GM12892 (cell line): ENCODE measurements at regions not wholly inside any gene's neighbourhood (a gene's known extent, or its start where the extent isn't known, plus 50 kb on each side); places are given as distances from the start of the nearest gene placed in this dataset.
"Not testable (repeated sequence)": the region's sequence is repeated elsewhere in the genome, so short reads cannot be mapped to it uniquely, and the experiment has no call there.

Source experiments
- DNase-seq: peaks from one replicate; pipeline ENCODE4 v3.0.0; 2011; ENCODE audit not compliant: insufficient read length
- FAIRE-seq: peaks from 2 replicates; lab custom pipeline; 2011; peaks lifted over from hg19 to GRCh38; lab: Jason Lieb, UNC
- POLR2A ChIP-seq: IDR thresholded peaks from 2 replicates; pipeline ENCODE4 v1.6.1; 2011; ENCODE audit warnings: low read depth, low read length, control low read depth
- POLR2AphosphoS5 ChIP-seq: IDR thresholded peaks from 2 replicates; pipeline ENCODE4 v1.6.1; 2011; ENCODE audit warnings: low read depth, low read length, control low read depth
- TAF1 ChIP-seq: IDR thresholded peaks from 2 replicates; pipeline ENCODE4 v1.6.1; 2011; ENCODE audit warnings: low read depth, mild to moderate bottlenecking, control low read depth, low read length, borderline replicate concordance

DNA sequence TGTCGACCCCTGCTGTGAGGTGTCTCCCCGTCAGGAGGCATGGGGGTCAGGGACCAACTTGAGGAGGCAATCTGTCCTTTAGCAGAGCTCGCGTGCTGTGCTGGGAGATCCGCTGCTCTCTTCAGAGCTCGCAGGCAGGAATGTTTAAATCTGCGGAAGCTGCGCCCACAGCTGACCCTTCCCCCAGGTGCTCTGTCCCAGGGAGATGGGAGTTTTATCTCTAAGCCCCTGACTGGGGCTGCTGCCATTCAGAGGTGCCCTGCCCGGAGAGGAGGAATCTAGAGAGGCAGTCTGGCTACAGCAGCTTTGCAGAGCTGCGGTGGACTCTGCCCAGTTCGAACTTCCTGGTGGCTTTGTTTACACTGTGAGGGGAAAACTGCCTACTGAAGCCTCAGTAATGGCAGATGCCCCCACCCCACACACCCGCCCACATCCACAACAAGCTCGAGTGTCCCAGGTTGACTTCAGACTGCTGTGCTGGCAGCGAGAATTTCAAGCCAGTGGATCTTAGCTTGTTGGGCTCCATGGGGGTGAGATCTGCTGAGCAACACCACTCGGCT, 133.1 kb downstream of the CENPC start:
- FAIRE-seq, DNase-seq: not testable (repeated sequence)

DNA sequence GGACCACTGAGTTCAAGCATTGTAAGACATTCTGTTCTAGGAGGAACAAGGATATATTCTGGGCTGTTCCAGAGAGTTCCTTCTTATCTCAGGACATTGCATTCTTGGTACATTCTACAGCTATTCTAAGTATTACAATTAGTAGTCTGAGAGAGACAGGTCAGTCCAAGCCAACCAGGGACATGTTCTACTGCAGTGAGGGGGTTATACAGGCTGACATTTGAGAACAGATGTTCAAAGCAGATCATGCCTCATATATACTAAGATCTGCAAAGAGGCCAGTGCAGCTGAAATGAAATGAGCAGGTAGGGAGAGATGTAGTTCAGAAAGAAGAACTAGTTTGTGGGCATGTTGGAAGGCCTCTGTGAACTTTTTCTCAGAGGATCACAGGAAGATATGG, 142.0 kb downstream of the CENPC start:
- DNase-seq = no peak
- FAIRE-seq = no peak
- TF ChIP-seq TAF1 (no peak), POLR2A (no peak), POLR2AphosphoS5 (no peak)

DNA sequence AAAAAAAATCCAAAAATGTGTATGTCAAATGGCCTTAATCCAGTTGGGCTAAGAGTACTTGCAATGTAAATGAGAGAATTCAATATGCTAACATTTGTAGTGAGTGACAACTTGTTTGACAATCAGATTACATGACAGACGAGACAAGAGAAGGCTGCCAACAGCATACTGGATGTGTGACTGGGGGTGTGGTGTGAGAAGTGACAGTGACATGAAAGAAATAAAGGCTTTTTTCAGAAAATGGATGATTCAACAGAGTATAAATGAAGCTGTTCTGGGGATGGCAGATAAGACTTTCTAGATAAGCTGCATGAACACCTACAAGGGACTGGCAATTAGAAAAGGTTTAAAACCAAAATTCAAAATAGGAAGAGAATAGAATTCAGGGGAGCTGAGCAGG, 143.4 kb downstream of the CENPC start:
- FAIRE-seq = no peak
- TF ChIP-seq TAF1 = no peak
- TF ChIP-seq POLR2A = no peak
- no peak for TF ChIP-seq POLR2AphosphoS5
- no peak for DNase-seq

DNA sequence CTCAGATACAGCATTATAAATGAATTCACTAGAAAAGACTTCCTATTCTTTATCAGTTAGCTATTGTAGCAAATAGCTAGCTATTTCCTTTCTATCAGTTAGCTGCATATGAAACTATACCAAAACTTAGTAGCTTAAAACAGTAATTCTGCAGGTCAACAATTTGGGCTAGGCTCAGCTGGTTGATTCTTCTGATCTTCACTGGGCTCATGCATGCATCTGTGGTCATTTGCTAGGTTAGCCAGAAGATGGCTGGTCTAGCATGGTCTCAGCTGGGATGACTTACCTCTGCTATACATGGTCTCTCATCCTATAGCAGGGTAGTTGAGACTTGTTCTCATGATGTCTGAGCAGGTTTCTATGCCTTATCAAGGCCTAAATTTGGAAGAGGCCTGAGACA, 147.4 kb downstream of the CENPC start:
- DNase-seq (no peak), FAIRE-seq (no peak)
- TF ChIP-seq POLR2AphosphoS5 (no peak), POLR2A (no peak), TAF1 (no peak)

DNA sequence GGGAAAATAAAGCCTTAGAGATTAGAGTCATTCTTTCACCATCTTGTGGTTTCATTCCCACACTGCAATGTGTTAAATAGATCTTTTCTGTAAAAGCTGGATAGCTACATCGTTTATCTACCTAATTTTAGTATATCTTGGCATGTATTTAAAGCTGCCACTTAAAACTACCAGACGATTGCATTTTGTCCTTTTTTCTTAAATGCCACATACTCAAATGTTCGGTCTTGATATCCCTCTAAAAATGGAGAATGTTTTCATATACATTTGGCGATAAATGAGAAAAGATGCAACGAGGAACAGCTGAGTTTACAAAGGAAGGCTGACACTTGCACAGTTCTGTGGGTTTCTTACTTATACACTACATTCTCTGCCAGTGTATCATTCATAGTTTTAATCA, 148.3 kb downstream of the CENPC start:
- TF ChIP-seq TAF1 (no peak), POLR2AphosphoS5 (no peak), POLR2A (no peak)
- DNase-seq = no peak
- no peak for FAIRE-seq

DNA sequence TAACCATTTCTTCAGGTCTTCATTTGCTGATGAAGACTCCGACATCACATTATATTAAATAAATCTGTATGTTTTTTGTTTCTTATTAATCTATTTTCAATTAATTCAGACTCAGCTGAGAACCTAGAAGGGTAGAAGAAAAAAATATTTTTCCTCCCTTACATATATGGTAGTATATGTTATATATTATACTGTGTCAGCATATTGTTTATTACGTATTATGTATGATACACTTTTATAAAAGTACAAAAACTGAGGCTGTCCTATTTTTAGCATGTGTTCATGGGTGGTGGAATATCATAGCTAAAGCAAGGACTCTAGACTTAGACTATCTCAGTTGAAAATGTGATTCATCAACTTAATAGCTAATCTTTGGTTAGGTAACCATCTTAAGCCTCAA, 149.3 kb downstream of the CENPC start:
- no peak for TF ChIP-seq POLR2A
- no peak for TF ChIP-seq TAF1
- TF ChIP-seq POLR2AphosphoS5 = no peak
- DNase-seq (no peak), FAIRE-seq (no peak)

DNA sequence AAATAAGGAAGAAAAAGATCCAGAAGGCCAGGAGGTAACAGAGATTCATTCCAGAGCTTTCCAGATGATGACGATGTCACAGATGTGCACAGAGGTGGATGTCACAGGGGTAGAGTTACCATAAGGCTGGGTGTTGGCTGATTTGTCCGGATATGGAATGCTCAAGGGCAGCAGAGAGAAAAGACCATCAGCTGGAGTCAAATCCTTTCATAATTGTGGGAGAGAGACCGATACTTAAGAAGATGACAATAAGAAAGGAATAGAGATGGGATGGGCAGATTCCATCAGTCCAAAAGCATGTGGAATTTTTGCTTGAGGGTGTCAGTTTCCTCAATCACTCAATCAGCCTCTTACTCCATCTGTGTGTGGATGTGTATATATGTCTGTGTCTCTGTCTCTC, 150.4 kb downstream of the CENPC start:
- DNase-seq (no peak), FAIRE-seq (no peak)
- TF ChIP-seq POLR2AphosphoS5 = no peak
- TF ChIP-seq POLR2A = no peak
- TF ChIP-seq TAF1 = no peak

DNA sequence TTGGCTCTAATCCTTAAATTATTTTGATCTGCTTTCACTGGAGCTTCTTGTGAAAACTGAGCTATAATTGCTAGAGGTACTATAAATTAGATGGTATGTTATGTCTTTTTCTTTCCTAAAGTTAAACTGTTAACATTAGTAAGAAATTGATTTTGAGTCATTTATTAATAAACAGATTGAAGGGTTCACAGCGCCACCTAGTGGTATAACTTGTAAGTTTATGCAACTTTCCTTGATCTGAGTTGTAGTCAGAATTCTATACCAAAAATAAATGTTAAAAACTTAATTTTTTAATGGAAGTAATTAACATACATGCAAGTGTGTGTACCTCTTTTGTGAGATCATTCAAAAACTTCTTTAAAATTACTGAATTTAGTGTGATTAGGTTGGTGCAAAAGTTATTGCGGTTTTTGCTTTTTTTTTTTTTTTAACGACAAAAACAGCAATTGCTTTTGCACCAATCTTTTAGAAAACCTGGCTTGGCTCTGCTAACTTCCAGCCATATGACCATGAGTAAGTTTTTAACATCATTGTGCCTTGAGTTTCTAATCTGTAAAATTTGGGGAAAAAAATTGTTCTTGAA, 151.5 kb downstream of the CENPC start:
- FAIRE-seq = no peak
- TF ChIP-seq POLR2AphosphoS5 (no peak), TAF1 (no peak), POLR2A (no peak)
- no peak for DNase-seq

DNA sequence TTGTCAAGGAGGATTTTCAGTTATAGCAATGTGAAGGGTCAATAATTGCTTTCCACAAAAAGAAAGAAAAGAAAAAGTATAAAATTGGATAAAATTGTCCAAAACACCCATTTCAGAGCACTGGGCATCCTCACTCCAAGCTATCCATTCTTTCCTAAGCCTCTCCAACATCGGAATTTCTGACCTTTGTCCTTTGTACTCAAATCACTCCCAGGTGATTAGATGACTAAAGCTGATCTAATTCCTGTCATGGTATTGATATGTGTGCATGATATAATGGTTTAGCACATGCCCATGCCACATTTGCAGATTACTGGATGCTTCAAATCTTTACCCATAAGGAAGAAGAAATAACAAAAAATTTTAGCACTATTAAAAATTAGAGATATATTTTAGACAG, 152.3 kb downstream of the CENPC start:
- FAIRE-seq (no peak), DNase-seq (no peak)
- TF ChIP-seq POLR2AphosphoS5 (no peak), TAF1 (no peak), POLR2A (no peak)

DNA sequence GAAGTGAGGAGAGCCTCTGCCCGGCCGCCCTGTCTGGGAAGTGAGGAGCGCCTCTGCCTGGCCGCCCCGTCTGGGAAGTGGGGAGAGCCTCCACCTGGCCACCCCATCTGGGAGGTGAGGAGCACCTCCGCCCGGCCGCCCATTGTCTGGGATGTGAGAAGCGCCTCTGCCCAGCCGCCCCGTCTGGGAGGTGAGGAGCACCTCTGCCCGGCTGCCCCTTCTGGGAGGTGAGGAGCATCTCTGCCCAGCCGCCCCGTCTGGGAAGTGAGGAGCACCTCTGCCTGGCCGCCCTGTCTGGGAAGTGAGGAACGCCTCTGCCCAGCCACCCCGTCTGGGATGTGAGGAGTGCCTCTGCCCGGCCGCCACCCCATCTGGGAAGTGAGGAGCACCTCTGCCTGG, 163.9 kb downstream of the CENPC start:
- not testable (repeated sequence) for FAIRE-seq, DNase-seq

DNA sequence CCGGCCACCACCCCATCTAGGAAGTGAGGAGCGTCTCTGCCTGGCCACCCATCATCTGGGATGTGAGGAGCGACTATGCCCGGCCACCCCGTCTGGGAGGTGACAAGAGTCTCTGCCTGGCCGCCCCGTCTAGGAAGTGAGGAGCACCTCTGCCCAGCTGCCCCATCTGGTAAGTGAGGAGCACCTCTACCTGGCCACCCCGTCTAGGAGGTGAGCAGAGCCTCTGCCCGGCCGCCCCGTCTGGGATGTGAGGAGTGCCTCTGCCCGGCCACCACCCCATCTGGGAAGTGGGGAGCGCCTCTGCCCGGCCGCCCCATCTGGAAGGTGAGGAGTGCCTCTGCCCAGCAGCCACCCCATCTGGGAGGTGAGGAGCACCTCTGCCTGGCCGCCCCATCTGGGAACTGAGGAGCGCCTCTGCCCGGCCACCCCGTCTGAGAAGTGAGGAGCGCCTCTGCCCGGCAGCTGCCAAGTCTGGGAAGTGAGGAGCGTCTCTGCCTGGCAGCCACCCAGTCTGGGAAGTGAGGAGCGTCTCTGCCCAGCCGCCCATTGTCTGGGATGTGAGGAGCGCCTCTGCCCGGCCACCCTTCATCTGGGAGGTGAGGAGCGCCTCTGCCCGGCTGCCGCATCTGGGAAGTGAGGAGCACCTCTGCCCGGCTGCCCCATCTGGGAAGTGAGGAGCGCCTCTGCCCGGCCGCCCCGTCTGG, 164.4 kb downstream of the CENPC start:
- not testable (repeated sequence) for DNase-seq, FAIRE-seq

DNA sequence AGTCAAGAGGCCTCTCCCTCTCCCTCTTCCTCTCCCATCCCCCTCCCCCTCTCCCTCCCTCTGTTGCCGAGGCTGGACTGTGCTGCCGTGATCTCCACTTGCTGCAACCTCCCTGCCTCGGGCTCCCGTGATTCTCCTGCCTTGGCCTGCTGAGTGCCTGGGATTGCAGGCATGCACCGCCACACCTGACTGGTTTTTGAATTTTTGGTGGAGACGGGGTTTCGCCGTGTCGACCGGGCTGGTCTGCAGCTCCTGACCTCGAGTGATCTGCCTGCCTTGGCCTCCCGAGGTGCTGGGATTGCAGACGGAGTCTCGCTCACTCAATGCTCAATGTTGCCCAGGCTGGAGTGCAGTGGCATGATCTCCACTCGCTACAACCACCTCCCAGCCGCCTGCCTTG, 165.1 kb downstream of the CENPC start:
- DNase-seq (no peak), FAIRE-seq (no peak)
- TF ChIP-seq POLR2AphosphoS5 (no peak), POLR2A (no peak), TAF1 (no peak)
